H1 (cell line): ENCODE measurements at regions not wholly inside any gene's neighbourhood (a gene's known extent, or its start where the extent isn't known, plus 50 kb on each side); places are given as distances from the start of the nearest gene placed in this dataset.
"Not testable (repeated sequence)": the region's sequence is repeated elsewhere in the genome, so short reads cannot be mapped to it uniquely, and the experiment has no call there.

Experiments used
- CTCF ChIA-PET: fragments of 300-600 bp; sonication (Branson Sonifier 250); formaldehyde crosslinking; loops from one replicate; lab custom pipeline; 2021; ENCODE audit not compliant: partially characterized antibody; lab: Charles Lee
- POLR2A ChIA-PET: fragments of 300-600 bp; sonication (Branson Sonifier 250); formaldehyde crosslinking; loops from one replicate; lab custom pipeline; 2021; ENCODE audit warnings: inconsistent platforms; ENCODE audit not compliant: partially characterized antibody; lab: Charles Lee
- DNase-seq, 2 experiments: peaks; one replicate each; pipeline versions ENCODE4 v3.0.0 to v3.0.0-alpha.2; 2010 to 2022; ENCODE audit warnings: low spot score in 2 of 2, low read depth in 1 of 2, mixed read lengths in 1 of 2
- FAIRE-seq: peaks from 2 replicates; lab custom pipeline; 2011; peaks lifted over from hg19 to GRCh38; lab: Jason Lieb, UNC
- H2AFZ ChIP-seq: 2 replicates; pipeline ENCODE4 v1.8.1; 2012; ENCODE audit warnings: low read length, inconsistent platforms
- H2AK5ac ChIP-seq: 2 replicates; pipeline ENCODE4 v1.6.1; 2013; ENCODE audit warnings: low read depth, low read length
- H2BK120ac ChIP-seq: replicated peaks from 2 replicates; pipeline ENCODE3; 2013; ENCODE audit warnings: low read depth, low read length, inconsistent platforms
- H2BK12ac ChIP-seq: 2 replicates; pipeline ENCODE4 v1.6.1; 2013; ENCODE audit warnings: low read depth, low read length
- H2BK15ac ChIP-seq: 2 replicates; pipeline ENCODE4 v1.6.1; 2013; ENCODE audit warnings: low read length
- H2BK20ac ChIP-seq: 2 replicates; pipeline ENCODE4 v1.6.1; 2013; ENCODE audit warnings: low read length
- H2BK5ac ChIP-seq: 2 replicates; pipeline ENCODE4 v1.6.1; 2013; ENCODE audit warnings: low read depth, low read length
- H3K14ac ChIP-seq: 2 replicates; pipeline ENCODE4 v1.6.1; 2013; ENCODE audit warnings: inconsistent platforms; ENCODE audit not compliant: insufficient read length
- H3K18ac ChIP-seq: 2 replicates; pipeline ENCODE4 v1.6.1; 2013; ENCODE audit warnings: low read length; ENCODE audit errors: extremely low read depth
- H3K23ac ChIP-seq: 2 replicates; pipeline ENCODE4 v1.6.1; 2013; ENCODE audit warnings: inconsistent platforms; ENCODE audit not compliant: insufficient read length
- H3K23me2 ChIP-seq: 2 replicates; pipeline ENCODE4 v1.6.1; 2013; ENCODE audit warnings: low read depth, low read length
- H3K27ac ChIP-seq: 2 replicates; pipeline ENCODE4 v1.6.1; 2011; ENCODE audit warnings: low read depth, low read length, inconsistent platforms
- H3K27me3 ChIP-seq, 4 experiments: replicated peaks in 1 of 4; 1 replicate in 1 of 4; 2 replicates in 3 of 4; pipeline versions ENCODE4 v1.6.1 to v1.8.1; 2011 to 2013; ENCODE audit warnings: low read length in 3 of 4, mild to moderate bottlenecking in 3 of 4, inconsistent platforms in 2 of 4, mixed read lengths in 2 of 4, moderate library complexity in 1 of 4; ENCODE audit not compliant: control insufficient read depth in 3 of 4, insufficient read depth in 3 of 4; ENCODE audit errors: extremely low read depth in 1 of 4
- H3K36me3 ChIP-seq, 4 experiments: 2 replicates each; pipeline versions ENCODE4 v1.6.1 to v1.8.1; 2011 to 2013; ENCODE audit warnings: mild to moderate bottlenecking in 4 of 4, low read length in 3 of 4, moderate library complexity in 2 of 4, control low read depth in 1 of 4, inconsistent platforms in 1 of 4; ENCODE audit not compliant: insufficient read depth in 4 of 4, control insufficient read depth in 2 of 4
- H3K4ac ChIP-seq: replicated peaks from 2 replicates; pipeline ENCODE3; 2013; ENCODE audit warnings: low read length, low read depth, mixed read lengths, inconsistent platforms; ENCODE audit not compliant: insufficient read length
- H3K4me1 ChIP-seq, 4 experiments: replicated peaks in 1 of 4; 1 replicate in 1 of 4; 2 replicates in 3 of 4; pipeline versions ENCODE4 v1.6.1 to v1.8.1; 2011 to 2013; ENCODE audit warnings: low read length in 3 of 4, inconsistent platforms in 2 of 4, mixed read lengths in 1 of 4; ENCODE audit not compliant: insufficient read depth in 4 of 4, control insufficient read depth in 3 of 4
- H3K4me2 ChIP-seq, 2 experiments: 2 replicates each; pipeline versions ENCODE4 v1.6.1 to v1.8.1; 2011 to 2013; ENCODE audit warnings: low read depth in 2 of 2, low read length in 2 of 2, control low read depth in 1 of 2, inconsistent platforms in 1 of 2, mild to moderate bottlenecking in 1 of 2; ENCODE audit not compliant: insufficient read depth in 1 of 2
- H3K4me3 ChIP-seq, 4 experiments: fragments of 200-600, 300-600 bp in 1 of 4; sonication (generic), shearing (Covaris generic), sonication (Bioruptor Twin) in 1 of 4; 2 replicates each; pipeline versions ENCODE4 v1.5.1 to v1.8.1; 2011 to 2016; ENCODE audit warnings: low read length in 4 of 4, low read depth in 3 of 4, control low read depth in 2 of 4, inconsistent platforms in 2 of 4, mild to moderate bottlenecking in 2 of 4, mixed read lengths in 1 of 4, moderate library complexity in 1 of 4; ENCODE audit not compliant: insufficient read depth in 2 of 4; ENCODE audit errors: extremely low read depth in 1 of 4
- H3K56ac ChIP-seq: replicated peaks from 2 replicates; pipeline ENCODE3; 2013; ENCODE audit warnings: low read depth, mild to moderate bottlenecking, mixed read lengths, low read length, inconsistent platforms; ENCODE audit not compliant: insufficient read length
- H3K79me1 ChIP-seq: 2 replicates; pipeline ENCODE4 v1.6.1; 2013; ENCODE audit warnings: low read depth, low read length, control low read depth
- H3K79me2 ChIP-seq, 2 experiments: 2 replicates each; pipeline versions ENCODE4 v1.6.1 to v1.8.1; 2012 to 2013; ENCODE audit warnings: low read length in 2 of 2, mild to moderate bottlenecking in 2 of 2, inconsistent platforms in 1 of 2; ENCODE audit not compliant: insufficient read depth in 2 of 2, control insufficient read depth in 1 of 2
- H3K9ac ChIP-seq, 4 experiments: replicated peaks in 1 of 4; 1 replicate in 1 of 4; 2 replicates in 3 of 4; pipeline versions ENCODE4 v1.6.1 to v1.8.1; 2011 to 2013; ENCODE audit warnings: low read depth in 3 of 4, low read length in 3 of 4, control low read depth in 2 of 4, mild to moderate bottlenecking in 2 of 4, moderate library complexity in 2 of 4, inconsistent platforms in 1 of 4; ENCODE audit errors: extremely low read depth in 1 of 4
- H3K9me3 ChIP-seq, 2 experiments: 2 replicates each; pipeline versions ENCODE4 v1.6.1 to v1.8.1; 2012 to 2013; ENCODE audit warnings: mild to moderate bottlenecking in 2 of 2, moderate library complexity in 2 of 2, control low read depth in 1 of 2, inconsistent platforms in 1 of 2, low read depth in 1 of 2, low read length in 1 of 2, mixed read lengths in 1 of 2; ENCODE audit not compliant: insufficient read depth in 2 of 2
- H4K20me1 ChIP-seq, 2 experiments: replicated peaks in 1 of 2; 2 replicates each; pipeline versions ENCODE3 to v1.8.1; 2011 to 2013; ENCODE audit warnings: inconsistent platforms in 2 of 2, low read length in 2 of 2, mild to moderate bottlenecking in 1 of 2; ENCODE audit not compliant: insufficient read depth in 2 of 2, control insufficient read depth in 1 of 2
- H4K5ac ChIP-seq: 2 replicates; pipeline ENCODE4 v1.6.1; 2013; ENCODE audit warnings: low read length, low read depth, mixed read lengths, inconsistent platforms; ENCODE audit not compliant: insufficient read length
- H4K8ac ChIP-seq: 2 replicates; pipeline ENCODE4 v1.8.0; 2013; ENCODE audit warnings: mild to moderate bottlenecking, moderate library complexity, low read length, inconsistent platforms; ENCODE audit not compliant: insufficient read depth; ENCODE audit errors: extremely low read depth
- H4K91ac ChIP-seq: replicated peaks from 2 replicates; pipeline ENCODE3; 2013; ENCODE audit warnings: low read length, mixed read lengths, inconsistent platforms; ENCODE audit not compliant: insufficient read length
- MAFK ChIP-seq: IDR thresholded peaks from 2 replicates; pipeline ENCODE4 v1.6.1; 2012; ENCODE audit warnings: low read depth, mild to moderate bottlenecking, improper control_type of control experiment, low read length
- WGBS, 2 experiments: shearing (Covaris generic) in 1 of 2; methylation state at CpG; one replicate each; pipeline versions ENCODE4 v1.1.6 to v1.1.7; 2013 to 2015; ENCODE audit warnings: low lambda C conversion rate in 2 of 2, mixed read lengths in 2 of 2, inconsistent platforms in 1 of 2, low coverage in 1 of 2, missing lambda C conversion rate in 1 of 2; ENCODE audit not compliant: insufficient replicate concordance in 2 of 2, insufficient coverage in 1 of 2, insufficient read length in 1 of 2; ENCODE audit errors: extremely low coverage in 1 of 2, missing lambda C conversion rate in 1 of 2; 5-methylcytosine and 5-hydroxymethylcytosine counted together

DNA sequence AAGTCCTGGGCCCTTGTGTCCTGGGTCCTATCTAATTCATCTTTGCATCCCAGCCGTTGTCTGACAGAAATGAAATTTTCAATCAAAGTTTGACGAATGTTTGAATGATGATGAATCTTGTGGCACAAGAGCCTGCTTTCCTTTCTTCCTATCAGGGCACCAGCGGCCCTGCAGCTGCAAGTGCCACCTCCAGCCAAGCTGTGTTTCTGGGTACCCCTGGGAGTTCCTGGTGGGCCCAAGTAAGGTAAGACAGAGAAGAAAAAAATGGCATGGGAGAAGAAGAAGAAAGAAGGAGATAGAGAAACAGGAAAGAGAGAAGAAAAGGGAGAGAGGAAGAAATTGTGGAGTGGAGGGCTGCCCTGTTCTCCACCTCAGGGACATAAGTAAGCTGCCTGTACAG is 782.1 kb upstream of the TPTE start:
- 75% methylated on average over 3 of the region's 3 CpGs; no CpG with 5 or more reads in 1 of the 2 experiments for WGBS, 2 experiments
- peaks cover 58 to 76% of the 10 kb centered on the region in 2 experiments for H3K9me3 ChIP-seq

DNA sequence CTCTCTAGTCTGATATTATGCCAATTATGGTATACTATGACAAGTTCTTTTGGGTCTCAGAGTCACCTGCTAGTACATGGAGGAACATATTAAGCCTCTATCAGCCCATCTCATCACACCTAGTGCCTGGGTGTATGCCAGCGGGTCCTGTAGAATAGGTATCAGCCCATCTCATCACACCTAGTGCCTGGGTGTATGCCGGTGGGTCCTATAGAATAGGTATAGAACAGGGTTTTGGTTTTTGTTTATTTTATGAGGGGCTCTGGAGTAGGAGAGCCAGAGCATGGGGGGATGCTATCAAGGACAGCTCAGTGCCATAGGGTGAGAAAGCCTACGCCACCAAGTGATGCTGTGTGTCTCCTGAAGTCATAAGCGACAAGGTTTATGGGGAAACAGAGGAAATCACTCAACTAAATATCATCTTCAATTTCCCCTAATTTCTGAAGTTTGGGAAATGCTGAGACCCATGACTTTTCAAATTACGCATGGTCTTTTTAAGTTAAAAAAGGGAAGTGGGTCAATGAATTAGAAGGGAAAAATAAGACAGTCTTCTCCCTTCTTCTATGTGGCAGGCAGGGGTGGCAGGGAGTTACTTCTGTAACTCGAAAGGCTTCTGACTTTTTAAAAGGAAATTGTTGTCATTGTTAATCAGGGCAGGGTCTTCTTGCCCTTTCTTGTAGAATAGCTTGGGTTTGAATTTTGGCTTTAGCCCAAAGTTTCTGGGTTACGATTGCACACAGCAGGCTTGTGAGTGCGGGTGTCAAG is 781.0 kb upstream of the TPTE start:
- H2AFZ ChIP-seq, H3K27me3 ChIP-seq, H3K18ac ChIP-seq, H2BK12ac ChIP-seq, H3K9ac ChIP-seq, H3K79me2 ChIP-seq, H2BK20ac ChIP-seq, H2BK120ac ChIP-seq, H4K20me1 ChIP-seq, DNase-seq, H3K36me3 ChIP-seq, H4K8ac ChIP-seq, CTCF ChIA-PET, H3K4ac ChIP-seq, H3K79me1 ChIP-seq, H3K23me2 ChIP-seq, H4K5ac ChIP-seq, H3K23ac ChIP-seq, H3K56ac ChIP-seq, H2AK5ac ChIP-seq, H2BK15ac ChIP-seq, H2BK5ac ChIP-seq, H3K4me3 ChIP-seq, FAIRE-seq, H3K4me1 ChIP-seq, POLR2A ChIA-PET, H4K91ac ChIP-seq, H3K4me2 ChIP-seq, H3K14ac ChIP-seq, H3K27ac ChIP-seq: not testable (repeated sequence)
- WGBS, 2 experiments, result 80% methylated on average over 8 of the region's 8 CpGs; no CpG with 5 or more reads in 1 of the 2 experiments
- peaks cover 53 to 80% of the 10 kb centered on the region in 2 experiments for H3K9me3 ChIP-seq

More for the DNA sequence above, 782.1 kb upstream of the TPTE start:
- no peak overlapping the region for H2AFZ ChIP-seq
- H3K9ac ChIP-seq, result no peak overlapping the region
- no peak overlapping the region for H2BK15ac ChIP-seq
- no peak overlapping the region for H3K4me3 ChIP-seq
- no peak overlapping the region for H3K4me2 ChIP-seq
- POLR2A ChIA-PET, result no interaction called here
- no peak overlapping the region for H2BK12ac ChIP-seq
- H3K18ac ChIP-seq, result no peak overlapping the region
- H3K56ac ChIP-seq, result no peak overlapping the region
- H4K91ac ChIP-seq, result no peak overlapping the region
- no peaks in the 10 kb centered on the region for H3K27me3 ChIP-seq
- H3K36me3 ChIP-seq, result no peaks in the 10 kb centered on the region; a peak in 1 of 8 replicates
- no peak for TF ChIP-seq MAFK
- TF ChIP-seq, all 59 proteins: peak for 0
- H4K8ac ChIP-seq, result no peak overlapping the region
- H3K79me1 ChIP-seq, result no peaks in the 10 kb centered on the region
- H4K20me1 ChIP-seq, result no peaks in the 10 kb centered on the region
- H3K23ac ChIP-seq, result no peak overlapping the region
- no peaks in the 10 kb centered on the region for H3K23me2 ChIP-seq
- no peak overlapping the region for H3K4ac ChIP-seq
- no peaks in the 10 kb centered on the region for H3K4me1 ChIP-seq
- H3K79me2 ChIP-seq, result no peaks in the 10 kb centered on the region
- DNase-seq (no peak), FAIRE-seq (no peak)
- no peak overlapping the region for H4K5ac ChIP-seq
- no peak overlapping the region for H2AK5ac ChIP-seq
- no peak overlapping the region for H3K14ac ChIP-seq
- H2BK120ac ChIP-seq, result no peak overlapping the region
- CTCF ChIA-PET, result no interaction called here
- no peak overlapping the region for H3K27ac ChIP-seq
- H2BK20ac ChIP-seq, result no peak overlapping the region
- no peak overlapping the region for H2BK5ac ChIP-seq
